OCI-M2 (cell line): ENCODE measurements at regions not wholly inside any gene's neighbourhood (a gene's known extent, or its start where the extent isn't known, plus 50 kb on each side); places are given as distances from the start of the nearest gene placed in this dataset.

Experiments
- DNase-seq: peaks from one replicate; lab custom pipeline; 2025; ENCODE audit not compliant: unreplicated experiment; lab: John Stamatoyannopoulos, UW

GRCh38 chr2:60002183-60002867 lies 551.1 kb downstream of the BCL11A start:
- no peak for DNase-seq

GRCh38 chr2:60000686-60001085 lies 552.8 kb downstream of the BCL11A start:
- no peak for DNase-seq

- no peak for DNase-seq
These were observed 555.1 kb downstream of the BCL11A start for GRCh38 chr2:59998324-59998723.

DNA sequence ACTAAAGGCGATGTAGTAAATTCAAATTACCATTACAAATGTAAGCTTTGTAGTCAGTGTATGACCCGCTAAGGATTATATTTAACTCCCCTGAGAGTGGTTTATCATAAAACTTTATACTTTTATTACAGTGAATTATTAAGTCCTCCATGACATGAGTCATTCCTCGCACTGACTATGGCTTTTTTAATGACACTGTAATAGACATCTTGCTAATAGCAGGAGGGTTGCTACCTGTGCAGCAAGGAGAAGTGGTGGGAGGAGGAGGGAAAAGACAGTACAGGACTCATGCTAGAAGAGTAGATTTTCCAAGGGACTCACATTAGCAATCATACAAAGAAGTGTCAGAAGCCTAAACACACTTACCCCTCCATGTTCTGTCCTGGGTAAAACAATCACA lies 556.1 kb downstream of the BCL11A start:
- no peak for DNase-seq

DNA sequence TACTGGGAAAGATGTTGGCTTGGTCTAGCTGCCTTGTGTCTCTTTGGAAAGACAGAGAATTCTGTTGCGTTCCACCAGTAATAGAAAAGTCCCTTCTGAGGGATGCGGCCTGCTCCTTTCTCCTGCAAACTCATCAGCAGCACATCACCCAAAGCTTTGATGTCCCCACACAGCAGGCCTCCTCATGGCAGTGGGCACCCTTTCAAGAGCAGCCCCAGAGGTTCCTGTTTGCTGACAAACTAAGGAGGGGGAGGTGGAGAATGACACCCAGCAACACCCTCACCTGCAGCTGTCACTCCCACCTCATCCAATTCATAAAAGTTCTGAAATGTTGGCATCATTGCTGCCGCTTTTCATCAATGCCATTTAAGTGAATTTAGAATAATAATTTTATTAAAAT lies 556.6 kb downstream of the BCL11A start:
- DNase-seq = no peak

GRCh38 chr2:59993726-59994125 lies 559.7 kb downstream of the BCL11A start:
- DNase-seq = no peak

GRCh38 chr2:59988341-59988740 lies 565.1 kb downstream of the BCL11A start:
- DNase-seq = no peak

DNA sequence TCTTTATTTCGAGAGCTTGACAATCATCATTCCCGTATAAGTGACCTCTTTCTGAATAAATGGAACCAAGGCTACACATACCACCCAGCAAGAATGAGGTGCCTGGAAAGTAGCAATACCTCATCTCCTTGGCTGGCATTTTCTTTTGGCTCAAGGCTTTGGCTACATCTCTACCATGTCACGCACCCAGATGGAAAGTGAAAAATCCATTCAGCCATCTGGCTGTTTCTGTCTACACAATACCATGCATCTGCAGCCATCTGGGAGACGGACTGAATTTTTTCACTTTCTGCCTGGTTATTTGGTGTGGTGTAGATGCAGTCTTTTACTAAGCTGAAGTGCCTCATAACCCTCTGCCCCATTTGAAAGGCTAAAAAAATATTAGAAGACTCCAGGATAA lies 566.9 kb downstream of the BCL11A start:
- no peak for DNase-seq

DNA sequence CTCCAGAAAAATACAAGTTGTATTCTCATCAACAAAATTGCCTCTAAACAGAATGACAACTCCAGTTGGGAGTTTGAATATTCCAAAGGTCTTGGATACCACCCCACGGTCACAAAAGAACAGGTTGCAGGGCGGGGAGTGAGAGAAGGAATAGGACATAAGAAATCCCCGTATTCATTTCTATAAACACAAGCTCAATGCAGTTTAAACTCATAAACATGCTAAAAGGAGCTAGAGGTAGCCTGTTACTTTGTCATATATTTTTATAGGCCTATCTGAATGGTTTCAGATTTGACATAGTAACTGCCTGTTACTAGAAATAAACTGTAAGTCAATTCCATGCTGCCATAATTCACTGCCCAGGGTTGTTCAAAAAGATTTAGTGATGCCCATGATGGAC lies 567.5 kb downstream of the BCL11A start:
- DNase-seq = no peak

- no peak for DNase-seq
These were observed 579.2 kb downstream of the BCL11A start for GRCh38 chr2:59974051-59974766.

GRCh38 chr2:59969161-59969560 lies 584.3 kb downstream of the BCL11A start:
- DNase-seq = no peak

DNA sequence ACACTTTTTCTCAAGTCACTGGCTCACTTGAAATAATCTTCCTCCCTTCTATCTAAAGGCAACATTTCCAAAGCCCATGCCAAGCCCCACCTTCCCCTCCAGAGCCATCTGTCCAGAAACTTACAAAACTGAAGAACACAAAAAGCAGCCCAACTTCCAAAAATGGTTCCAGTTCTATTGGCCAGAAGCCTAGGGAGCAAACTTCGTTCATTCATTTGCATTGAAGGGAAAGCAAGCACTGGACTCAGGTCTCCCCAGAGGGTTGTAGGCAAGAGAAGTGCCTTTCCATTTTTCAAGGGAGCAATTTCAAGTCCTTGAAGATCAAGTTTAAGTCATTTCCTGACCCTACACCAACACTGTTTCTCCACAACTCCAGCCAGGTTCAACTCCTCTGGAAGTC lies 585.0 kb downstream of the BCL11A start:
- no peak for DNase-seq

DNA sequence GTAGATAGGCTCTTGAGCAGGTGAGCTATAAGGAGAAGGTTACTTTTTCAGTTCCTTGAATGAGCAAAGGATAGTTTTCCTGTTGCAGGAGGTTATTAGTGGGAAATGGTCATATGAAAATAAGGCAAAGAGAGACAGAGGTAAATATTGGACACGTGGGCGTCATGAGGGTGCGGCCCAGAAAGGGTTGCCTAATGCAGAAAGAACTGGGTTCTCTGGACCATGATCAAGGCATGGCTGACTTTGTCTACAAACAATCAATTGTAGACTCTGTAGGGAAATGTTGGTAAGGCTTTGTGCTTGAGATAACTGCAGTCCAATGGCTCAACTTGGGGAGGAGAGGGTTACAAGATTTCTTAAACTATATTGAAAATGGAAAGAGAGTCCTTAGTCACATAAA lies 585.8 kb downstream of the BCL11A start:
- no peak for DNase-seq

GRCh38 chr2:59963157-59963556 lies 590.3 kb downstream of the BCL11A start:
- no peak for DNase-seq

GRCh38 chr2:59961746-59962145 lies 591.7 kb downstream of the BCL11A start:
- no peak for DNase-seq

DNA sequence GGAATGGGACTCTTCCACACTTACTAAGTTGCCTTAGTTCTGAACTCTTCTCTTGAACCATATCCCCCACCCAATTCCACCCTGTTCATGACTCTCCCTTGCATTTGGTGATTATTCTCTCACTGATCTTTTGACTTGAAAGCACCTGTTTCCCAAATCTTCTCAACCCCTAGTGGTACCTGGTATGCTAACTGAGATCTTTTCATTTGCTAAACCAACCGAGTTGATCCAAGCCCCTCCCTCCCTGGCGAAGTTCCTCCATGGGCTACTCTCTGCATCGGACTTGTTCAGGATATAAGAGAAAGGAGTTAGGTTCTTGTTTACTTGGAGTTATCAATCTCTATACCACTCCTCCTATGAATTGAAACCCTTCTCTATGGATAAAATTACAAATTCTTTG lies 593.5 kb downstream of the BCL11A start:
- DNase-seq = no peak

- no peak for DNase-seq
These were observed 596.0 kb downstream of the BCL11A start for GRCh38 chr2:59957504-59957903.

GRCh38 chr2:59956981-59957380 lies 596.5 kb downstream of the BCL11A start:
- no peak for DNase-seq

GRCh38 chr2:59947917-59948541 lies 605.4 kb downstream of the BCL11A start:
- DNase-seq = no peak

GRCh38 chr2:59947209-59947608 lies 606.2 kb downstream of the BCL11A start:
- no peak for DNase-seq

- DNase-seq = no peak
These were observed 614.2 kb downstream of the BCL11A start for GRCh38 chr2:59939236-59939635.

DNA sequence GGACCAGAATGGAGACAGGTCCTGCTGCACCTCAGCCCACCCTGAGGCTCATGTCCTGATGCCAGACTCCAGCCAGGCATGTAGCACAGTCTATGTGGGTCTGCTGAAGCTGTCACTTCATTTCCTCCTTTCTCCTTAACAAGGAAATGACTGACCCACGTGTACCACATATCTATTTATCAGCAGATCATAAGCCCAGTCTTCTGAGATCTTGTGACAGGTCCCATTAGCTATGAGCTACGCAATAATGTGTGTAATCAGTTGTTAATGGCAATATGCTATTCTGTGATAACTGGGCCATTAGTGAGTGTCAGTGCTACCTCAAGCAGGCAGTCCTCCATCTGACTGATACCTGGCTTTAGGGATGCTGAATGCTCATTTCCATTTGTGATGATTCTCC lies 615.3 kb downstream of the BCL11A start:
- no peak for DNase-seq
